Neural progenitor cell (in vitro differentiated cells): ENCODE measurements at regions not wholly inside any gene's neighbourhood (a gene's known extent, or its start where the extent isn't known, plus 50 kb on each side); places are given as distances from the start of the nearest gene placed in this dataset.

ENCODE experiments used
- DNase-seq: peaks from one replicate; pipeline ENCODE4 v3.0.0-alpha.2; 2016; ENCODE audit warnings: low spot score
- H2AFZ ChIP-seq: fragments of 200-600 bp; sonication (generic); replicated peaks from 2 replicates; pipeline ENCODE4 v1.6.1; 2016; ENCODE audit warnings: antibody characterized with exemption
- H3F3A ChIP-seq: fragments of 200-600 bp; sonication (generic); 2 replicates; pipeline ENCODE4 v1.6.1; 2016; ENCODE audit warnings: antibody characterized with exemption, low read depth
- H3K27ac ChIP-seq: fragments of 200-600 bp; sonication (generic); 2 replicates; pipeline ENCODE4 v1.5.1; 2016; ENCODE audit warnings: mild to moderate bottlenecking
- H3K27me3 ChIP-seq: fragments of 200-600 bp; sonication (generic); 2 replicates; pipeline ENCODE4 v1.6.1; 2016; ENCODE audit warnings: mild to moderate bottlenecking, moderate library complexity
- H3K36me3 ChIP-seq: fragments of 200-600 bp; sonication (generic); 2 replicates; pipeline ENCODE4 v1.5.1; 2016
- H3K4me1 ChIP-seq: fragments of 200-600 bp; sonication (generic); 2 replicates; pipeline ENCODE4 v1.6.1; 2016; ENCODE audit warnings: mixed run types
- H3K4me2 ChIP-seq: fragments of 200-600 bp; sonication (generic); 2 replicates; pipeline ENCODE4 v1.6.1; 2016
- H3K4me3 ChIP-seq: fragments of 200-600 bp; sonication (generic); 2 replicates; pipeline ENCODE4 v1.5.1; 2016
- H3K79me2 ChIP-seq: fragments of 200-600 bp; sonication (generic); 2 replicates; pipeline ENCODE4 v1.6.1; 2016; ENCODE audit warnings: low read depth
- H3K9ac ChIP-seq: fragments of 200-600 bp; sonication (generic); 2 replicates; pipeline ENCODE4 v1.6.1; 2016
- H3K9me3 ChIP-seq: fragments of 200-600 bp; sonication (generic); 2 replicates; pipeline ENCODE4 v1.5.1; 2016; ENCODE audit warnings: low read depth
- H4K20me1 ChIP-seq: fragments of 200-600 bp; sonication (generic); 2 replicates; pipeline ENCODE4 v1.6.1; 2016; ENCODE audit warnings: low read depth
- H3K27ac Mint-ChIP-seq: 3 replicates; pipeline ENCODE4 v1.8.0; 2021; ENCODE audit warnings: mixed read lengths
- H3K27me3 Mint-ChIP-seq: 2 replicates; pipeline ENCODE4 v1.8.0; 2022; ENCODE audit warnings: low read depth, mild to moderate bottlenecking, inconsistent platforms, moderate library complexity, mixed read lengths; ENCODE audit not compliant: insufficient read depth
- H3K36me3 Mint-ChIP-seq: 3 replicates; pipeline ENCODE4 v1.8.0; 2021; ENCODE audit warnings: mixed read lengths
- H3K4me1 Mint-ChIP-seq: 3 replicates; pipeline ENCODE4 v1.8.0; 2021; ENCODE audit warnings: mixed read lengths
- H3K4me3 Mint-ChIP-seq: 3 replicates; pipeline ENCODE4 v1.8.0; 2021; ENCODE audit warnings: mild to moderate bottlenecking, moderate library complexity, mixed read lengths
- H3K9me3 Mint-ChIP-seq: 3 replicates; pipeline ENCODE4 v1.8.0; 2020; ENCODE audit warnings: mixed read lengths
- CTCF ChIP-seq: fragments of 200-600 bp; sonication (generic); IDR thresholded peaks from 2 replicates; pipeline ENCODE4 v1.5.1; 2017; ENCODE audit warnings: antibody characterized with exemption, mild to moderate bottlenecking
- EZH2 ChIP-seq: fragments of 200-600 bp; sonication (generic); IDR thresholded peaks from 2 replicates; pipeline ENCODE4 v1.6.1; 2017; ENCODE audit warnings: antibody characterized with exemption, mild to moderate bottlenecking, moderate library complexity
- EZH2phosphoT487 ChIP-seq: fragments of 200-600 bp; sonication (generic); IDR thresholded peaks from 2 replicates; pipeline ENCODE4 v1.6.1; 2017; ENCODE audit warnings: antibody characterized with exemption

GRCh38 chr6:82436740-82437139 lies 73.1 kb downstream of the TPBG start:
- TF ChIP-seq CTCF (no peak), EZH2 (no peak), EZH2phosphoT487 (no peak)
- Histone ChIP-seq H4K20me1 (no peaks in the 10 kb centered on the region), H3K79me2 (no peaks in the 10 kb centered on the region), H3K9me3 (no peaks in the 10 kb centered on the region), H2AFZ (no peak overlapping the region), H3K36me3 (no peaks in the 10 kb centered on the region), H3K9ac (no peak overlapping the region), H3K27me3 (no peaks in the 10 kb centered on the region), H3K4me2 (no peak overlapping the region), H3K4me3 (no peak overlapping the region), H3K4me1 (peaks cover 7% of the 10 kb centered on the region), H3F3A (no peaks in the 10 kb centered on the region), H3K27ac (no peak overlapping the region)
- Mint-ChIP-seq H3K27ac (no peak overlapping the region), H3K4me1 (peaks cover 6% of the 10 kb centered on the region), H3K9me3 (no peaks in the 10 kb centered on the region), H3K4me3 (no peak overlapping the region), H3K27me3 (no peaks in the 10 kb centered on the region), H3K36me3 (peaks cover 5% of the 10 kb centered on the region)
- DNase-seq, result no peak

- Mint-ChIP-seq H3K36me3 (peaks cover 9% of the 10 kb centered on the region), H3K9me3 (no peaks in the 10 kb centered on the region), H3K27ac (peak overlapping the region; percentile 10), H3K4me1 (peaks cover 6% of the 10 kb centered on the region), H3K4me3 (no peak overlapping the region), H3K27me3 (no peaks in the 10 kb centered on the region)
- Histone ChIP-seq H3K36me3 (no peaks in the 10 kb centered on the region), H3K9ac (no peak overlapping the region), H3K4me3 (no peak overlapping the region), H2AFZ (no peak overlapping the region), H3F3A (no peaks in the 10 kb centered on the region), H3K9me3 (no peaks in the 10 kb centered on the region), H3K27me3 (no peaks in the 10 kb centered on the region), H4K20me1 (no peaks in the 10 kb centered on the region), H3K27ac (no peak overlapping the region), H3K79me2 (no peaks in the 10 kb centered on the region), H3K4me2 (no peak overlapping the region), H3K4me1 (peaks cover 7% of the 10 kb centered on the region)
- TF ChIP-seq CTCF, result no peak
- no peak for TF ChIP-seq EZH2phosphoT487
- no peak for TF ChIP-seq EZH2
- no peak for DNase-seq
These were observed 74.1 kb downstream of the TPBG start for GRCh38 chr6:82437701-82438100.

- H3K4me1 ChIP-seq, result peaks cover 7% of the 10 kb centered on the region
- no peak for TF ChIP-seq EZH2
- TF ChIP-seq CTCF, result no peak
- no peak for TF ChIP-seq EZH2phosphoT487
- no peak overlapping the region for H3K27ac ChIP-seq
- H3K27me3 ChIP-seq, result no peaks in the 10 kb centered on the region
- Mint-ChIP-seq H3K27me3 (no peaks in the 10 kb centered on the region), H3K4me1 (peaks cover 6% of the 10 kb centered on the region), H3K36me3 (peaks cover 10% of the 10 kb centered on the region), H3K27ac (peak overlapping the region; percentile 7), H3K9me3 (no peaks in the 10 kb centered on the region), H3K4me3 (no peak overlapping the region)
- H3K9ac ChIP-seq, result no peak overlapping the region
- H3F3A ChIP-seq, result no peaks in the 10 kb centered on the region
- H3K4me2 ChIP-seq, result no peak overlapping the region
- no peaks in the 10 kb centered on the region for H3K79me2 ChIP-seq
- no peak overlapping the region for H3K4me3 ChIP-seq
- H3K9me3 ChIP-seq, result no peaks in the 10 kb centered on the region
- no peaks in the 10 kb centered on the region for H4K20me1 ChIP-seq
- no peak overlapping the region for H2AFZ ChIP-seq
- H3K36me3 ChIP-seq, result no peaks in the 10 kb centered on the region
- no peak for DNase-seq
These were observed 77.6 kb downstream of the TPBG start for GRCh38 chr6:82441047-82441855.
